ENCODE measurements at regions not wholly inside any gene's neighbourhood (a gene's known extent, or its start where the extent isn't known, plus 50 kb on each side); places are given as distances from the start of the nearest gene placed in this dataset.

DNA sequence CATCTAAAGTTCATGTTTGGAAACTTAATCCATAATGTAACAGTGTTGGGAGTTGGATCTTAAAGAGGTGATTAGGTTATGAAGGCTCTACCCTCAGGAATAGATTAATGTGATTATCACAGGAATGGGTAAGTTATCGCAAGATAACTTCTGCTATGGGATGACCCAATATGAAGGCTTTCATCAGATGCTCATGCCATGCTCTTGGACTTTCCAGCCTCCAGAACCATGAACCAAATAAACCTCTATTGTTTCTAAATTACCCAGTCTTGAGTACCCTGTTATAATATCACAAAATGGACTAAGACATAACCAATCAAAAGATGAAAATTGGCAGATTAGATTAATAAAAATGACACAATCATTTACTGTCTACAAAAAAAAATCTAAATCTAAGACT is 906.9 kb upstream of the SOX9 start:
- ATAC-seq, result no peak
- no peak overlapping the region for H3K27ac ChIP-seq
- no peak for DNase-seq
- no peak overlapping the region for H3K4me3 ChIP-seq
- TF ChIP-seq, protein P1, sequence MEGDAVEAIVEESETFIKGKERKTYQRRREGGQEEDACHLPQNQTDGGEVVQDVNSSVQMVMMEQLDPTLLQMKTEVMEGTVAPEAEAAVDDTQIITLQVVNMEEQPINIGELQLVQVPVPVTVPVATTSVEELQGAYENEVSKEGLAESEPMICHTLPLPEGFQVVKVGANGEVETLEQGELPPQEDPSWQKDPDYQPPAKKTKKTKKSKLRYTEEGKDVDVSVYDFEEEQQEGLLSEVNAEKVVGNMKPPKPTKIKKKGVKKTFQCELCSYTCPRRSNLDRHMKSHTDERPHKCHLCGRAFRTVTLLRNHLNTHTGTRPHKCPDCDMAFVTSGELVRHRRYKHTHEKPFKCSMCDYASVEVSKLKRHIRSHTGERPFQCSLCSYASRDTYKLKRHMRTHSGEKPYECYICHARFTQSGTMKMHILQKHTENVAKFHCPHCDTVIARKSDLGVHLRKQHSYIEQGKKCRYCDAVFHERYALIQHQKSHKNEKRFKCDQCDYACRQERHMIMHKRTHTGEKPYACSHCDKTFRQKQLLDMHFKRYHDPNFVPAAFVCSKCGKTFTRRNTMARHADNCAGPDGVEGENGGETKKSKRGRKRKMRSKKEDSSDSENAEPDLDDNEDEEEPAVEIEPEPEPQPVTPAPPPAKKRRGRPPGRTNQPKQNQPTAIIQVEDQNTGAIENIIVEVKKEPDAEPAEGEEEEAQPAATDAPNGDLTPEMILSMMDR (IDR thresholded peaks at IDR 0.05), result no peak
- H3K9me3 ChIP-seq, result no peaks in the 10 kb centered on the region
- H3K4me1 ChIP-seq, result no peaks in the 10 kb centered on the region
- intact Hi-C loops (cut with DNase I), result no loop called here
- H3K27me3 ChIP-seq (ENCODE audit: low read depth), result no peaks in the 10 kb centered on the region
- H3K36me3 ChIP-seq, result no peaks in the 10 kb centered on the region

DNA sequence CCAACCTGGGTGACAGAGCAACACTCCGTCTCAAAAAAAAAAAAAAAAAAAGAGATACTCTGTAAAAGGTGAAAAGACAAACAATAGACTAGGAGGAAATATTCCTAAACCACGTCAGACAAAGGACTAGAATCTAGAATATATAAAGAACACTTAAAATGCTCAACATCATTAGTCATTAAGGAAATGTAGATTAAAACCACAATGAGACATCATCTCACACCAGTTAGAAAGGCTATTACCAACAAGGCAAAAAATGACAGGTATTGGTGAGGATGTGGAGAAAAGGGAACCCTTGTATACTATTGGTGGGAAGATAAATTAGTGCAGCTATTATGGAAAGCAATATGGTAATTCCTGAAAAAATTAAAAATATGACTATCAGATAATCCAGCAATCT is 903.1 kb upstream of the SOX9 start:
- no peaks in the 10 kb centered on the region for H3K27me3 ChIP-seq (ENCODE audit: low read depth)
- no peak overlapping the region for H3K27ac ChIP-seq
- intact Hi-C loops (cut with DNase I), result no loop called here
- H3K9me3 ChIP-seq, result no peaks in the 10 kb centered on the region
- TF ChIP-seq, protein P1 (IDR thresholded peaks at IDR 0.05), result no peak
- no peaks in the 10 kb centered on the region for H3K4me1 ChIP-seq
- DNase-seq (no peak), ATAC-seq (no peak)
- no peak overlapping the region for H3K4me3 ChIP-seq
- H3K36me3 ChIP-seq, result no peaks in the 10 kb centered on the region

DNA sequence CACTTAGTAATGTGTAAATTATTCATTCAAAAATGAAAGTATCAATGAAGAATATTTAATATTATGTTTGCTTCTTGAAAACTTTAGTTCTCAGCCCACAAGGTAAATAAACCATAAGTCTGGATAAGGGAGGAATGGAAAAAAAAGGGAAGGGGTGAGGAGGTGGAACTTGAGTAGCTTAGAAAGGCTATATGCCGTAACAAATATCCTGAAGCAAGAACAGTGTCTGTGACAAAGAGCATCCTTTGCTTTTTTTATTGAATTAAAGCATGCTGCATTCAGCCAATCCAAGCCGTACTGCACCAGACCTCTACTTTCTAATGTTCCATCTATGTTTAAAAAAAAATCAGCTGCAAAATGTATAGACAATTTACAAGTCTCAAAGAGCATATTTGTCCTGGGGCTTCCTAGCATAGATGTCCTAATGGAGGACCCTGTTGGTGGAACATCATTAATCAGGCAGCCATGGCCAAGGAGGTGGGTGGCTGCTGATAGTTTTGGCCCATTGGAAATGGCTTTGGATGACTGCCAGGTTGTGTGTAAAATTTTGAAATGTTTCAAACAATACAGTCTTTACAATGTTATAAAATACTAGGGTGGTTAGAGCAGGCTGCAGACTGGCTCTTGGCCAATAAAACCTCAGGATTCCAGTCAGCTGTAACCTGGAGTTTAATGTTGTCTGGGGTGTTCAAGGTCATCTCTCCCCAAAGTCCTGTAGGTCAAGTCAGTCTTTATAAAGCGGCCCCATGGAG is 895.8 kb upstream of the SOX9 start:
- TF ChIP-seq, protein P1 (IDR thresholded peaks at IDR 0.05), result no peak
- DNase-seq, result no peak
- no peaks in the 10 kb centered on the region for H3K4me1 ChIP-seq

DNA sequence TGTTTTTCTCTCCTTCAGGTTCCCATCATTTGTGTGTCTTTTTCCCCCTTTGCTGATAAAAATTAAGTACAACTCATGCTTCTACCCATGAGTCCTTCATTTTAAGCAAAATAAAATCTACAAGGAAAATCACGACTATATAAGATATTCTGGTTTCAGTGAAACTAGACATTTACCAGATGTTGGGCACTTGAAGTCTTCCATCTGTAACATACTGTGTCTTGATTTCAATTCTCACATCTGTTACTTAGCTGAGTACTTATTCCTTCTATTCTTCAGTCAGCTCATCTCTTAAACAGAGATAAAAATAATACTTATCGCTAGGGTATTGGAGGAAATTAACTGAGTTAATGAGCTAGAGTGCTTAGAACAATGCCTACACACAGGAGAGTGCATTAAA is 893.0 kb upstream of the SOX9 start:
- TF ChIP-seq, protein P1 (IDR thresholded peaks at IDR 0.05), result no peak
- Histone ChIP-seq H3K36me3 (no peaks in the 10 kb centered on the region), H3K27ac (no peak overlapping the region), H3K4me1 (no peaks in the 10 kb centered on the region), H3K9me3 (no peaks in the 10 kb centered on the region), H3K27me3 (ENCODE audit: low read depth) (no peaks in the 10 kb centered on the region), H3K4me3 (no peak overlapping the region)
- intact Hi-C loops (cut with DNase I), result no loop called here
- DNase-seq (no peak), ATAC-seq (no peak)

More for the DNA sequence above, 895.8 kb upstream of the SOX9 start:
- ATAC-seq, result no peak
- no peak overlapping the region for H3K4me3 ChIP-seq
- H3K9me3 ChIP-seq, result no peaks in the 10 kb centered on the region
- intact Hi-C loops (cut with DNase I), result no loop called here
- H3K27ac ChIP-seq, result no peak overlapping the region
- no peaks in the 10 kb centered on the region for H3K27me3 ChIP-seq (ENCODE audit: low read depth)
- no peaks in the 10 kb centered on the region for H3K36me3 ChIP-seq

DNA sequence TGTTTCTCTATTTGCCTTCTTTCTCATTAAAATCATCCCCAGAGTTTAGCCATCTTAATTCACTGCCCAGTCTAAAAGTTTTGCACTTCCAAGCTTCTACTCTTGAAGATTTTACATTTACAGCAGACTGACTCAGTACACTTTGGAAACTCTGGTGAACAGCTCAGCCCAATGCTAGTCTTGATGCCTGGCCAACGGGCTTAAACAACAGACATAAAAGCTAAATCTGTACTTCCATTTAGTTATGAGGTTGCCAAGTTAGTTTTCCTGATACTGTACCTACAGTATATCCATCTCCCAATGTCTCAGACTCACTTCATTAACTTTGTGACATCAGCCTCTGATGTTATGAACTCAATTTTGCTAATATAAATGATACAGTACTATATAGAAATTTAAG is 891.8 kb upstream of the SOX9 start:
- DNase-seq, result no peak
- ATAC-seq, result no peak
- no peaks in the 10 kb centered on the region for H3K27me3 ChIP-seq (ENCODE audit: low read depth)
- H3K4me1 ChIP-seq, result no peaks in the 10 kb centered on the region
- no peak overlapping the region for H3K4me3 ChIP-seq
- H3K27ac ChIP-seq, result no peak overlapping the region
- no peaks in the 10 kb centered on the region for H3K9me3 ChIP-seq
- TF ChIP-seq, protein P1 (IDR thresholded peaks at IDR 0.05), result no peak
- intact Hi-C loops (cut with DNase I), result no loop called here
- no peaks in the 10 kb centered on the region for H3K36me3 ChIP-seq

Measured in lower lobe of right lung (tissue), 2 donors.